ENCODE measurements at regions not wholly inside any gene's neighbourhood (a gene's known extent, or its start where the extent isn't known, plus 50 kb on each side); places are given as distances from the start of the nearest gene placed in this dataset.

- TF ChIP-seq CTCF (IDR thresholded peaks at IDR 0.05) = no peak
- TF ChIP-seq POLR2A (IDR thresholded peaks at IDR 0.05) = no peak
Measured at GRCh38 chr10:8577686-8578085, 523.2 kb downstream of the GATA3 start.

Data from thyroid gland (tissue), 4 donors.